ENCODE measurements at regions not wholly inside any gene's neighbourhood (a gene's known extent, or its start where the extent isn't known, plus 50 kb on each side); places are given as distances from the start of the nearest gene placed in this dataset.

DNA sequence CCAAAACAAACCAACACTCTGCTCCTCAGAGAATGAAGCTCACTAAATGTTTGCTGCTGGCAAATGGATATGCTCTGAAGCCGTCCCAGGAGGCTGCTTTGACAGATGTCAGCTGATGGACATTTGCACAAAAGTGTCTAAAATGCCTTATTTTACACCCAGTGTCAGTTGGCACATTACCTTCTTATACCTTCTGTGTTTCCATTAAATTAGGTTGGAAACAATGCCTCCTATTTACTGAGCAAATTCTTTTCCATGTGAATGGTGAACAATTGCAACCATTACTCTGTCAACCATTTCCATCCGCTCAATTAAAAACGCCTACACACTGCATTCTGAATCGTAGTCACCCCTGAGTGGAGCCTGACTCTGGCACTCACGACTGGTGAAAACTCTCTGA lies 1679.9 kb upstream of the FLRT2 start:
- no peak overlapping the region for H3K27ac ChIP-seq (ENCODE audit: extremely low read depth, low read depth, low read length)
- no peaks in the 10 kb centered on the region for H3K4me1 ChIP-seq (ENCODE audit: control insufficient read depth, insufficient read depth, low read length)
- no peaks in the 10 kb centered on the region for H3K36me3 ChIP-seq (ENCODE audit: control insufficient read depth in 2 of 2, insufficient read depth in 1 of 2, low read length in 2 of 2)
- H3K4me3 ChIP-seq (ENCODE audit: low read depth, low read length): no peak overlapping the region
- POLR2A ChIA-PET: no interaction called here
- CTCF ChIA-PET: no interaction called here
- TF ChIP-seq, protein P1, sequence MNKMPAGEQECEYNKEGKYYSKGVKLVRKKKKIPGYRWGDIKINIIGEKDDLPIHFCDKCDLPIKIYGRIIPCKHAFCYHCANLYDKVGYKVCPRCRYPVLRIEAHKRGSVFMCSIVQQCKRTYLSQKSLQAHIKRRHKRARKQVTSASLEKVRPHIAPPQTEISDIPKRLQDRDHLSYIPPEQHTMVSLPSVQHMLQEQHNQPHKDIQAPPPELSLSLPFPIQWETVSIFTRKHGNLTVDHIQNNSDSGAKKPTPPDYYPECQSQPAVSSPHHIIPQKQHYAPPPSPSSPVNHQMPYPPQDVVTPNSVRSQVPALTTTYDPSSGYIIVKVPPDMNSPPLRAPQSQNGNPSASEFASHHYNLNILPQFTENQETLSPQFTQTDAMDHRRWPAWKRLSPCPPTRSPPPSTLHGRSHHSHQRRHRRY (tag by site-specific recombination; IDR thresholded peaks at IDR 0.05): no peak
- TF ChIP-seq, protein P2, sequence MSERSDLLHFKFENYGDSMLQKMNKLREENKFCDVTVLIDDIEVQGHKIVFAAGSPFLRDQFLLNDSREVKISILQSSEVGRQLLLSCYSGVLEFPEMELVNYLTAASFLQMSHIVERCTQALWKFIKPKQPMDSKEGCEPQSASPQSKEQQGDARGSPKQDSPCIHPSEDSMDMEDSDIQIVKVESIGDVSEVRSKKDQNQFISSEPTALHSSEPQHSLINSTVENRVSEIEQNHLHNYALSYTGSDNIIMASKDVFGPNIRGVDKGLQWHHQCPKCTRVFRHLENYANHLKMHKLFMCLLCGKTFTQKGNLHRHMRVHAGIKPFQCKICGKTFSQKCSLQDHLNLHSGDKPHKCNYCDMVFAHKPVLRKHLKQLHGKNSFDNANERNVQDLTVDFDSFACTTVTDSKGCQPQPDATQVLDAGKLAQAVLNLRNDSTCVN (tag by site-specific recombination; optimal IDR thresholded peaks at IDR 0.05): no peak
- no peak for TF ChIP-seq ZNF426 (tag by site-specific recombination; IDR thresholded peaks at IDR 0.05)
- TF ChIP-seq OVOL3 (tag by site-specific recombination; IDR thresholded peaks at IDR 0.05): no peak
- no peak for TF ChIP-seq OSR2 (tag by site-specific recombination; IDR thresholded peaks at IDR 0.05)
- no peak for TF ChIP-seq ZNF621 (tag by site-specific recombination; IDR thresholded peaks at IDR 0.05)
- TF ChIP-seq ZNF221 (tag by site-specific recombination; IDR thresholded peaks at IDR 0.05; ENCODE audit: borderline replicate concordance): no peak
- TF ChIP-seq ZNF19 (tag by site-specific recombination; IDR thresholded peaks at IDR 0.05; ENCODE audit: low read depth): no peak
- no peak for TF ChIP-seq ZBTB1 (tag by site-specific recombination; IDR thresholded peaks at IDR 0.05)
- TF ChIP-seq SP3 (tag by site-specific recombination; IDR thresholded peaks at IDR 0.05): no peak
- TF ChIP-seq, protein P3, sequence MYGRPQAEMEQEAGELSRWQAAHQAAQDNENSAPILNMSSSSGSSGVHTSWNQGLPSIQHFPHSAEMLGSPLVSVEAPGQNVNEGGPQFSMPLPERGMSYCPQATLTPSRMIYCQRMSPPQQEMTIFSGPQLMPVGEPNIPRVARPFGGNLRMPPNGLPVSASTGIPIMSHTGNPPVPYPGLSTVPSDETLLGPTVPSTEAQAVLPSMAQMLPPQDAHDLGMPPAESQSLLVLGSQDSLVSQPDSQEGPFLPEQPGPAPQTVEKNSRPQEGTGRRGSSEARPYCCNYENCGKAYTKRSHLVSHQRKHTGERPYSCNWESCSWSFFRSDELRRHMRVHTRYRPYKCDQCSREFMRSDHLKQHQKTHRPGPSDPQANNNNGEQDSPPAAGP (tag by site-specific recombination; IDR thresholded peaks at IDR 0.05): no peak
- TF ChIP-seq ZNF571 (tag by site-specific recombination; IDR thresholded peaks at IDR 0.05): no peak
- TF ChIP-seq, protein P4, sequence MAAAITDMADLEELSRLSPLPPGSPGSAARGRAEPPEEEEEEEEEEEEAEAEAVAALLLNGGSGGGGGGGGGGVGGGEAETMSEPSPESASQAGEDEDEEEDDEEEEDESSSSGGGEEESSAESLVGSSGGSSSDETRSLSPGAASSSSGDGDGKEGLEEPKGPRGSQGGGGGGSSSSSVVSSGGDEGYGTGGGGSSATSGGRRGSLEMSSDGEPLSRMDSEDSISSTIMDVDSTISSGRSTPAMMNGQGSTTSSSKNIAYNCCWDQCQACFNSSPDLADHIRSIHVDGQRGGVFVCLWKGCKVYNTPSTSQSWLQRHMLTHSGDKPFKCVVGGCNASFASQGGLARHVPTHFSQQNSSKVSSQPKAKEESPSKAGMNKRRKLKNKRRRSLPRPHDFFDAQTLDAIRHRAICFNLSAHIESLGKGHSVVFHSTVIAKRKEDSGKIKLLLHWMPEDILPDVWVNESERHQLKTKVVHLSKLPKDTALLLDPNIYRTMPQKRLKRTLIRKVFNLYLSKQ (tag by site-specific recombination; IDR thresholded peaks at IDR 0.05; ENCODE audit: borderline replicate concordance): no peak
- TF ChIP-seq ZNF302 (tag by site-specific recombination; IDR thresholded peaks at IDR 0.05; ENCODE audit: low read depth): no peak
- no peak for TF ChIP-seq ZNF248 (tag by site-specific recombination; IDR thresholded peaks at IDR 0.05)
- no peaks in the 10 kb centered on the region for H3K9me3 ChIP-seq (ENCODE audit: control insufficient read depth, insufficient read depth, low read depth, low read length)

DNA sequence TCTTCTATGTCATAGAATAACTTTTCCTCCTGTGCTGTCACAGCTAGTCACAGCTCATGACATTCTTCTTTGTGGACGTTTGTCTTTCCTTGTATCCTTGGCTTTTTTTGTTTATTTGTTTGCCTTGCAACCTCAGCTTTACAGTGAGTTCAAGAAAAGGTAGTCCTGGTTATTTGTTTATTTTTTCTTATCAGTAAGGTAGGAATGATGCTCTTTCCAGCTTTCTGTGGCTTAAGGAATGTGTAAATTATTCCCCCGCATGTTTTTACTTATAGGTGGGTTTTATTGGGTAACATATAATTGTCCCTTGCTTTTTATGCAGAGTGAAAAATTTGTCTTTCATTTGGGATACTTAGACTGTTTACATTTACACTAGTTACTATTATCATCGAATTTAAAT lies 1673.6 kb upstream of the FLRT2 start:
- POLR2A ChIA-PET: no interaction called here
- Histone ChIP-seq H3K36me3 (ENCODE audit: control insufficient read depth in 2 of 2, insufficient read depth in 1 of 2, low read length in 2 of 2) (no peaks in the 10 kb centered on the region), H3K9me3 (ENCODE audit: control insufficient read depth, insufficient read depth, low read depth, low read length) (no peaks in the 10 kb centered on the region), H3K4me1 (ENCODE audit: control insufficient read depth, insufficient read depth, low read length) (no peaks in the 10 kb centered on the region), H3K27ac (ENCODE audit: extremely low read depth, low read depth, low read length) (no peak overlapping the region), H3K4me3 (ENCODE audit: low read depth, low read length) (no peak overlapping the region)
- CTCF ChIA-PET: interaction anchor here (0.6 kb wide), 1 partner anchor 861 kb away, joined by 3 read pairs; no protein-coding TSS in a partner anchor
- TF ChIP-seq ZNF23 (tag by site-specific recombination; IDR thresholded peaks at IDR 0.05; ENCODE audit: borderline replicate concordance): no peak
- no peak for TF ChIP-seq TCF7L2 (IDR thresholded peaks at IDR 0.05; ENCODE audit: borderline replicate concordance, low read depth, low read length)
- TF ChIP-seq, protein P5, sequence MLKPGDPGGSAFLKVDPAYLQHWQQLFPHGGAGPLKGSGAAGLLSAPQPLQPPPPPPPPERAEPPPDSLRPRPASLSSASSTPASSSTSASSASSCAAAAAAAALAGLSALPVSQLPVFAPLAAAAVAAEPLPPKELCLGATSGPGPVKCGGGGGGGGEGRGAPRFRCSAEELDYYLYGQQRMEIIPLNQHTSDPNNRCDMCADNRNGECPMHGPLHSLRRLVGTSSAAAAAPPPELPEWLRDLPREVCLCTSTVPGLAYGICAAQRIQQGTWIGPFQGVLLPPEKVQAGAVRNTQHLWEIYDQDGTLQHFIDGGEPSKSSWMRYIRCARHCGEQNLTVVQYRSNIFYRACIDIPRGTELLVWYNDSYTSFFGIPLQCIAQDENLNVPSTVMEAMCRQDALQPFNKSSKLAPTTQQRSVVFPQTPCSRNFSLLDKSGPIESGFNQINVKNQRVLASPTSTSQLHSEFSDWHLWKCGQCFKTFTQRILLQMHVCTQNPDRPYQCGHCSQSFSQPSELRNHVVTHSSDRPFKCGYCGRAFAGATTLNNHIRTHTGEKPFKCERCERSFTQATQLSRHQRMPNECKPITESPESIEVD (tag by site-specific recombination; IDR thresholded peaks at IDR 0.05): no peak
- TF ChIP-seq, protein P4 (tag by site-specific recombination; IDR thresholded peaks at IDR 0.05; ENCODE audit: borderline replicate concordance): no peak
- TF ChIP-seq, protein P6, sequence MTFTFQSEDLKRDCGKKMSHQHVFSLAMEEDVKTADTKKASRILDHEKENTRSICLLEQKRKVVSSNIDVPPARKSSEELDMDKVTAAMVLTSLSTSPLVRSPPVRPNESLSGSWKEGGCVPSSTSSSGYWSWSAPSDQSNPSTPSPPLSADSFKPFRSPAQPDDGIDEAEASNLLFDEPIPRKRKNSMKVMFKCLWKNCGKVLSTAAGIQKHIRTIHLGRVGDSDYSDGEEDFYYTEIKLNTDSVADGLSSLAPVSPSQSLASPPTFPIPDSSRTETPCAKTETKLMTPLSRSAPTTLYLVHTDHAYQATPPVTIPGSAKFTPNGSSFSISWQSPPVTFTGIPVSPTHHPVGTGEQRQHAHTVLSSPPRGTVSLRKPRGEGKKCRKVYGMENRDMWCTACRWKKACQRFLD (tag by site-specific recombination; IDR thresholded peaks at IDR 0.05): no peak
- TF ChIP-seq ZFHX2 (tag by site-specific recombination; conservative IDR thresholded peaks at IDR 0.05): no peak
- no peak for TF ChIP-seq MZF1 (tag by site-specific recombination; IDR thresholded peaks at IDR 0.05; ENCODE audit: borderline replicate concordance)
- TF ChIP-seq ZNF776 (tag by site-specific recombination; IDR thresholded peaks at IDR 0.05; ENCODE audit: borderline replicate concordance): no peak
- no peak for TF ChIP-seq ZNF629 (tag by site-specific recombination; IDR thresholded peaks at IDR 0.05)
- TF ChIP-seq, protein P7, sequence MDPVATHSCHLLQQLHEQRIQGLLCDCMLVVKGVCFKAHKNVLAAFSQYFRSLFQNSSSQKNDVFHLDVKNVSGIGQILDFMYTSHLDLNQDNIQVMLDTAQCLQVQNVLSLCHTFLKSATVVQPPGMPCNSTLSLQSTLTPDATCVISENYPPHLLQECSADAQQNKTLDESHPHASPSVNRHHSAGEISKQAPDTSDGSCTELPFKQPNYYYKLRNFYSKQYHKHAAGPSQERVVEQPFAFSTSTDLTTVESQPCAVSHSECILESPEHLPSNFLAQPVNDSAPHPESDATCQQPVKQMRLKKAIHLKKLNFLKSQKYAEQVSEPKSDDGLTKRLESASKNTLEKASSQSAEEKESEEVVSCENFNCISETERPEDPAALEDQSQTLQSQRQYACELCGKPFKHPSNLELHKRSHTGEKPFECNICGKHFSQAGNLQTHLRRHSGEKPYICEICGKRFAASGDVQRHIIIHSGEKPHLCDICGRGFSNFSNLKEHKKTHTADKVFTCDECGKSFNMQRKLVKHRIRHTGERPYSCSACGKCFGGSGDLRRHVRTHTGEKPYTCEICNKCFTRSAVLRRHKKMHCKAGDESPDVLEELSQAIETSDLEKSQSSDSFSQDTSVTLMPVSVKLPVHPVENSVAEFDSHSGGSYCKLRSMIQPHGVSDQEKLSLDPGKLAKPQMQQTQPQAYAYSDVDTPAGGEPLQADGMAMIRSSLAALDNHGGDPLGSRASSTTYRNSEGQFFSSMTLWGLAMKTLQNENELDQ (tag by site-specific recombination; IDR thresholded peaks at IDR 0.05; ENCODE audit: low read depth): no peak
